Small intestine (tissue), 7 donors: ENCODE measurements at regions not wholly inside any gene's neighbourhood (a gene's known extent, or its start where the extent isn't known, plus 50 kb on each side); places are given as distances from the start of the nearest gene placed in this dataset.

Source experiments
- DNase-seq, 2 donors: peaks; one replicate each; pipeline versions ENCODE4 v3.0.0 to v3.0.0-alpha.2; 2013
- FAIRE-seq: peaks from 2 replicates; lab custom pipeline; 2012; peaks lifted over from hg19 to GRCh38; lab: Jason Lieb, UNC
- H3K27ac ChIP-seq, 3 donors: one replicate each; pipeline ENCODE4 v1.5.1; 2013; ENCODE audit warnings: low read length in 2 of 3, mild to moderate bottlenecking in 2 of 3, control low read depth in 1 of 3, inconsistent platforms in 1 of 3, low read depth in 1 of 3, moderate library complexity in 1 of 3
- H3K27me3 ChIP-seq, 3 donors: one replicate each; pipeline ENCODE4 v1.6.1; 2013; ENCODE audit warnings: low read length in 3 of 3, inconsistent platforms in 1 of 3; ENCODE audit not compliant: control insufficient read depth in 3 of 3, insufficient read depth in 3 of 3
- H3K36me3 ChIP-seq, 3 donors: one replicate each; pipeline ENCODE4 v1.6.1; 2013; ENCODE audit warnings: low read length in 3 of 3, inconsistent platforms in 1 of 3, low read depth in 1 of 3, mild to moderate bottlenecking in 1 of 3, moderate library complexity in 1 of 3; ENCODE audit not compliant: control insufficient read depth in 3 of 3, insufficient read depth in 2 of 3
- H3K4me1 ChIP-seq, 3 donors: one replicate each; pipeline ENCODE4 v1.6.1; 2013; ENCODE audit warnings: low read length in 2 of 3, inconsistent platforms in 1 of 3, low read depth in 1 of 3, mild to moderate bottlenecking in 1 of 3, moderate library complexity in 1 of 3; ENCODE audit not compliant: control insufficient read depth in 3 of 3, insufficient read depth in 2 of 3
- H3K4me3 ChIP-seq, 3 donors: one replicate each; pipeline ENCODE4 v1.5.1; 2013; ENCODE audit warnings: low read length in 3 of 3, control low read depth in 1 of 3, inconsistent platforms in 1 of 3, low read depth in 1 of 3, mild to moderate bottlenecking in 1 of 3, moderate library complexity in 1 of 3
- H3K9me3 ChIP-seq, 2 donors: one replicate each; pipeline ENCODE4 v1.6.1; 2013; ENCODE audit warnings: low read depth in 1 of 2, low read length in 1 of 2; ENCODE audit not compliant: control insufficient read depth in 2 of 2, insufficient read depth in 1 of 2
- WGBS, 3 donors: extraction: QIAGEN DNeasy Blood & Tissue Kit; methylation state at CpG; one replicate each; pipeline ENCODE4 v1.1.7; 2013; 5-methylcytosine and 5-hydroxymethylcytosine counted together
- donor health status: healthy with polysubstance abuse.
- donor health status: control.
- donor health status: control.
- donor health status: Bipolar disorder and iron deficiency.
- donor health status: healthy.

GRCh38 chr6:100999034-100999597 is 118.0 kb upstream of the ASCC3 start:
- no peak for DNase-seq
- H3K4me1 ChIP-seq = no peaks in the 10 kb centered on the region
- FAIRE-seq = no peak
- WGBS, 3 donors = 73 to 94% (median 82%) methylated on average over 2 of the region's 2 CpGs
- no peaks in the 10 kb centered on the region for H3K9me3 ChIP-seq
- no peaks in the 10 kb centered on the region for H3K36me3 ChIP-seq
- no peak overlapping the region for H3K27ac ChIP-seq
- no peak overlapping the region for H3K4me3 ChIP-seq
- no peaks in the 10 kb centered on the region for H3K27me3 ChIP-seq

GRCh38 chr6:101000341-101000740 is 119.2 kb upstream of the ASCC3 start:
- H3K4me1 ChIP-seq = no peaks in the 10 kb centered on the region
- WGBS, 3 donors = 12 to 30% (median 17%) methylated on average over 3 of the region's 3 CpGs
- H3K36me3 ChIP-seq = no peaks in the 10 kb centered on the region
- H3K27ac ChIP-seq = peak overlapping the region in 1 of 3 donors; percentile 38
- no peaks in the 10 kb centered on the region for H3K9me3 ChIP-seq
- no peaks in the 10 kb centered on the region for H3K27me3 ChIP-seq
- FAIRE-seq (no peak), DNase-seq (peak; percentile 29 to 56)
- H3K4me3 ChIP-seq = no peak overlapping the region

DNA sequence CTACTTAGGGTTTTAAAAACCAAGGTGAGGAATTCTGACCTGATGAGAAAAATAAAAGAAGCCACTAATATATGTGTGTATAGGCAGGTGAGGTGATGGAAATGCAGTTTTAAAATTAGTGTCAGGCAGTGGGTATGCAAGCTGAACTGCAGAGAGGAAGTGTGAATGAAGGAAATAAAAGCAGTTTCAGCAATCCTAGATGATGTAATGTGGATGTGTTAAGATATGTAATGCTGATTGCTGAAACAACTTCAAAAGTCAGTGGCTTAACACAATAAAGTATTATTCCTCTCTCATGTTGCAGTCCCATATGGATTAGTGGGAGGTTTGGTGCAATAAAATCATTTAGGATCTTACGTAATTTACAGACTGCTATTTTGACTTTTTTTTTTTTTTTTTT is 119.9 kb upstream of the ASCC3 start:
- Histone ChIP-seq H3K27me3 (no peaks in the 10 kb centered on the region), H3K9me3 (no peaks in the 10 kb centered on the region), H3K4me3 (no peak overlapping the region), H3K4me1 (no peaks in the 10 kb centered on the region), H3K36me3 (no peaks in the 10 kb centered on the region), H3K27ac (peak overlapping the region in 1 of 3 donors; percentile 38)
- FAIRE-seq = no peak
- DNase-seq = peak; percentile 4 to 64
- WGBS, 3 donors = 14 to 61% (median 61%) methylated on average over 1 of the region's 1 CpG

DNA sequence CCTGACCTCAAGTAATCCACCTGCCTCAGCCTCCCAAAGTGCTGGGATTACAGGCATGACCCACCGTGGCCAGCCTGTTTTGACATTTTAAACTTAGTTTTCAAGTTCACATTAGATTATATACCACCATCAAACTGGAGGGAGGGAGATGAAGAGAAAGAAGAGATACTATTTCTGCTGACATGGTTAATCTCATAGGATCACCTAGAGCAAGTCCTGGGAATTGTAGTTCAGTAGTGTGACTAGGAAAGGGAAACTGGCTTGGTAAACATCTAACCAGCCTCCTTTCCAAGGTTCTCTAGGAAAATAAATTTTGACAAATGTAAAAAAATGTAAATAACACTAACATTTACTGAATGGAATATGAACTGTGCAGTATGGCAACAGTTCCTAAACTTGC is 120.5 kb upstream of the ASCC3 start:
- Histone ChIP-seq H3K27ac (no peak overlapping the region), H3K9me3 (no peaks in the 10 kb centered on the region), H3K4me3 (no peak overlapping the region), H3K27me3 (no peaks in the 10 kb centered on the region), H3K4me1 (no peaks in the 10 kb centered on the region), H3K36me3 (no peaks in the 10 kb centered on the region)
- FAIRE-seq (no peak), DNase-seq (peak in 1 of 2 donors; percentile 9)
- 23 to 63% (median 43%) methylated on average over 1 of the region's 1 CpG for WGBS, 3 donors

- Histone ChIP-seq H3K4me3 (no peak overlapping the region), H3K4me1 (no peaks in the 10 kb centered on the region), H3K27me3 (no peaks in the 10 kb centered on the region), H3K27ac (no peak overlapping the region), H3K36me3 (no peaks in the 10 kb centered on the region), H3K9me3 (no peaks in the 10 kb centered on the region)
- DNase-seq (no peak), FAIRE-seq (no peak)
- WGBS, 3 donors = 82 to 90% (median 89%) methylated on average over 1 of the region's 1 CpG
These were observed 121.9 kb upstream of the ASCC3 start for GRCh38 chr6:101003075-101003474.

DNA sequence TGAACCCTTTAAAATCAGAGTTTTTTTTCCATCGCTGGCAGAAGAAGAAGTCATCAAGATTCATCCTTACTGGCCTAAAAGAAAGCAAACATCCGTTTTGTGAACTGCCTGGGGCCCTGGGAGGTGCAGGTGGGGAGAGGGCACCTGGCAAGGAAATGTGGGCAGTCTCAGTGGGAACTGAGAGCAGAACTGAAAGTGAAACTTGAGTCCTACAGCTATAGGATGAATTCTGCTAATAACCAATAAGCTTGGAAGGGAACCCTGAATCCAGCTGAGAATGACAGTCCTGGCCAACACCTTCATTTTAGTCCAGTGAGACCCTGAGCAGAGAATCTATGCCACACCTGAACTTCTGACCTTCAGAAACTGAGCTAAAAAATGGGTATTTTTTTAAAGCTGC is 130.1 kb upstream of the ASCC3 start:
- Histone ChIP-seq H3K27me3 (no peaks in the 10 kb centered on the region), H3K27ac (peak overlapping the region in 1 of 3 donors; percentile 21), H3K4me3 (no peak overlapping the region), H3K36me3 (no peaks in the 10 kb centered on the region), H3K4me1 (peaks cover 0 to 5% (median 0%) of the 10 kb centered on the region in 3 donors), H3K9me3 (no peaks in the 10 kb centered on the region)
- DNase-seq (peak; percentile 63 to 64), FAIRE-seq (no peak)
- 7 to 39% (median 19%) methylated on average over 2 of the region's 2 CpGs for WGBS, 3 donors

- Histone ChIP-seq H3K27ac (no peak overlapping the region), H3K9me3 (no peaks in the 10 kb centered on the region), H3K36me3 (no peaks in the 10 kb centered on the region), H3K4me3 (no peak overlapping the region), H3K4me1 (peaks cover 0 to 7% (median 0%) of the 10 kb centered on the region in 3 donors), H3K27me3 (no peaks in the 10 kb centered on the region)
- 88 to 94% (median 89%) methylated on average over 2 of the region's 2 CpGs for WGBS, 3 donors
- DNase-seq (no peak), FAIRE-seq (no peak)
These were observed 132.6 kb upstream of the ASCC3 start for GRCh38 chr6:101013612-101014195.

- FAIRE-seq (no peak), DNase-seq (peak; percentile 74 to 78)
- Histone ChIP-seq H3K9me3 (no peaks in the 10 kb centered on the region), H3K4me1 (peaks cover 0 to 7% (median 0%) of the 10 kb centered on the region in 3 donors), H3K27ac (no peak overlapping the region), H3K27me3 (no peaks in the 10 kb centered on the region), H3K36me3 (no peaks in the 10 kb centered on the region), H3K4me3 (no peak overlapping the region)
- WGBS, 3 donors = 35 to 62% (median 38%) methylated on average over 1 of the region's 1 CpG
These were observed 134.4 kb upstream of the ASCC3 start for GRCh38 chr6:101015541-101015940.

DNA sequence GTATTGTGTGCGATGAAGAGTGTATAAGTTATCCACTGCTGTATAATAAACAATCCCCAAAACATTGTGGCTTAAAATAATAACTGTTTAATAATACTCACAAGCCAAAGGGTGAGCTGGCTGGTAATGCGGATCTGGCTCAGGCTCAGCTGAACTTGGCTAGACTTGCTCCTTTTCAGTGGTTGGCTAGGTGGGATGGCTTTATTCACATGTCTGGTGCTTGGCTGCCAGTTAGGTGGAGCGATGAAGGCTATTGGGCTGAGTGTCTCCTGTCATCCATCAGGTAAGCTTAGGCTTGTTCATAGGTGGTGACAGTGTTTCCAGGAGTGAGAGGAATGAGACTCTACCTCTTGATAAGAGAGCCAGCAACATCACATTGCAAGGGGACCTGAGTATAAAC is 135.0 kb upstream of the ASCC3 start:
- Histone ChIP-seq H3K36me3 (no peaks in the 10 kb centered on the region), H3K4me3 (no peak overlapping the region), H3K27ac (no peak overlapping the region), H3K27me3 (no peaks in the 10 kb centered on the region), H3K9me3 (no peaks in the 10 kb centered on the region), H3K4me1 (peaks cover 0 to 7% (median 0%) of the 10 kb centered on the region in 3 donors)
- 93 to 94% (median 93%) methylated on average over 3 of the region's 3 CpGs for WGBS, 3 donors
- FAIRE-seq = no peak
- no peak for DNase-seq
